ENCODE measurements at regions not wholly inside any gene's neighbourhood (a gene's known extent, or its start where the extent isn't known, plus 50 kb on each side); places are given as distances from the start of the nearest gene placed in this dataset.

GRCh38 chr14:101135796-101136742 is 232.5 kb upstream of the RTL1 start:
- TF ChIP-seq, protein P1, sequence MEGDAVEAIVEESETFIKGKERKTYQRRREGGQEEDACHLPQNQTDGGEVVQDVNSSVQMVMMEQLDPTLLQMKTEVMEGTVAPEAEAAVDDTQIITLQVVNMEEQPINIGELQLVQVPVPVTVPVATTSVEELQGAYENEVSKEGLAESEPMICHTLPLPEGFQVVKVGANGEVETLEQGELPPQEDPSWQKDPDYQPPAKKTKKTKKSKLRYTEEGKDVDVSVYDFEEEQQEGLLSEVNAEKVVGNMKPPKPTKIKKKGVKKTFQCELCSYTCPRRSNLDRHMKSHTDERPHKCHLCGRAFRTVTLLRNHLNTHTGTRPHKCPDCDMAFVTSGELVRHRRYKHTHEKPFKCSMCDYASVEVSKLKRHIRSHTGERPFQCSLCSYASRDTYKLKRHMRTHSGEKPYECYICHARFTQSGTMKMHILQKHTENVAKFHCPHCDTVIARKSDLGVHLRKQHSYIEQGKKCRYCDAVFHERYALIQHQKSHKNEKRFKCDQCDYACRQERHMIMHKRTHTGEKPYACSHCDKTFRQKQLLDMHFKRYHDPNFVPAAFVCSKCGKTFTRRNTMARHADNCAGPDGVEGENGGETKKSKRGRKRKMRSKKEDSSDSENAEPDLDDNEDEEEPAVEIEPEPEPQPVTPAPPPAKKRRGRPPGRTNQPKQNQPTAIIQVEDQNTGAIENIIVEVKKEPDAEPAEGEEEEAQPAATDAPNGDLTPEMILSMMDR (IDR thresholded peaks at IDR 0.05; ENCODE audit: low read depth, low read length): no peak
- no peak overlapping the region for H3K4me3 ChIP-seq (ENCODE audit: low read depth, low read length)

GRCh38 chr14:101137234-101137633 is 233.7 kb upstream of the RTL1 start:
- TF ChIP-seq, protein P1 (IDR thresholded peaks at IDR 0.05; ENCODE audit: low read depth, low read length): no peak
- no peak overlapping the region for H3K4me3 ChIP-seq (ENCODE audit: low read depth, low read length)

DNA sequence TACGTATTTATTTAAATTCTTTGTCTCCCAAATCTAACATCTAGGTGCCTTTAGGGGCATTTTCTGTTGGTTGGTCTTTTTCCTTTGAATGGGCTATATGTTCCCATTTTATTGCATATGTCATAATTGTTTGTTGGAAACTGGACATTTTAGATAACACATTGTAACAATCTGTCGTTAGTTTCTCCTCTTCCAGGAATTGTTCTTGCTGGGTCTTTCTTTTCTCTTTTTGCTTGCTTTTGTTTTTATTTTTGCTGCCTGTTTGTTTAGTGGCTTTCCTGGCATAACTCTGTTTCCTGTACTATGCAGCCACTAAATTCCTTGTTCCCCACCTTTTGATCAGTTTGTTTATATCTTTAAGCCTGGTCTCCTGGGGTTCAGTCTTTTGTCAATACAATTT is 244.3 kb upstream of the RTL1 start:
- H3K4me3 ChIP-seq (ENCODE audit: low read depth, low read length): no peak overlapping the region
- TF ChIP-seq, protein P1 (IDR thresholded peaks at IDR 0.05; ENCODE audit: low read depth, low read length): no peak

DNA sequence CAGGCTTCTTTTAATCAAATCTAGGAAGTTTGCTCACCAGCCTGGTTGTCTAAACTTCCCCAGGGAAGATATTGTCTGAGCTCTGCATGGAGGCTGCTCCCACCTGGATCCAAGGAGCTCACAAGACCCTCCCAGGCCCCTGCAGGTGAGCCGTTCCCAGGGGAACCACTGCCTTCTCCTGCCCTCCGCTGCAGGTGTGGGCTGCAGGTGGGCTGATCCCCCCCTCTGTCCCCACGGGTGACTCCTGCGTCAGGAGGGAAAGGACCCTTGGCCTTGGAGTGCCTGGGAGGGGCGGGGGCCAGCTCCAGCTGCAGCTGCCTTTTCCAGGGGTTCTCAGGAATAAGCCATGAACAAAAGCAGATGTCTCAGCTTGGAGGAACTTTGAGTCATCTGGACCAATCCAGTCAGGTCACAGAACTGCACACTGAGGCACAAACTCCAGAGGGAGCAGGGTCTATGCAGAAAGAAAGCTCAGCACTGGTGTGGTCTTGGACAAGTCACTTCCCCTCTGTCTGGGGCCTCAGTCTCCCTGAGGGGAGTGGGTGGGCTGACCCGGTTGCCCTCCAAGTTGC is 246.6 kb upstream of the RTL1 start:
- TF ChIP-seq, protein P1 (IDR thresholded peaks at IDR 0.05; ENCODE audit: low read depth, low read length): no peak

GRCh38 chr14:101151226-101151926 is 247.9 kb upstream of the RTL1 start:
- TF ChIP-seq, protein P1 (IDR thresholded peaks at IDR 0.05; ENCODE audit: low read depth, low read length): no peak

More for the DNA sequence above, 246.6 kb upstream of the RTL1 start:
- H3K4me3 ChIP-seq (ENCODE audit: low read depth, low read length): no peak overlapping the region

GRCh38 chr14:101151927-101152305 is 248.4 kb upstream of the RTL1 start:
- no peak overlapping the region for H3K4me3 ChIP-seq (ENCODE audit: low read depth, low read length)
- TF ChIP-seq, protein P1 (IDR thresholded peaks at IDR 0.05; ENCODE audit: low read depth, low read length): no peak

More at GRCh38 chr14:101151226-101151926, 247.9 kb upstream of the RTL1 start:
- H3K4me3 ChIP-seq (ENCODE audit: low read depth, low read length): no peak overlapping the region
